Nephron (organoid): ENCODE measurements at regions not wholly inside any gene's neighbourhood (a gene's known extent, or its start where the extent isn't known, plus 50 kb on each side); places are given as distances from the start of the nearest gene placed in this dataset.
"Not testable (repeated sequence)": the region's sequence is repeated elsewhere in the genome, so short reads cannot be mapped to it uniquely, and the experiment has no call there.

Source experiments
- H3K27ac Mint-ChIP-seq, 3 experiments: 2 replicates each; pipeline ENCODE4 v1.8.0; 2020; ENCODE audit warnings: mixed read lengths in 3 of 3, mild to moderate bottlenecking in 2 of 3, moderate library complexity in 1 of 3
- H3K27me3 Mint-ChIP-seq: 2 replicates; pipeline ENCODE4 v1.8.0; 2021; ENCODE audit warnings: low read depth, mild to moderate bottlenecking, moderate library complexity, mixed read lengths
- H3K36me3 Mint-ChIP-seq: 2 replicates; pipeline ENCODE4 v1.8.0; 2020; ENCODE audit warnings: low read depth, mixed read lengths
- H3K4me1 Mint-ChIP-seq: 2 replicates; pipeline ENCODE4 v1.8.0; 2020; ENCODE audit warnings: mixed read lengths
- H3K4me3 Mint-ChIP-seq, 3 experiments: 2 replicates each; pipeline ENCODE4 v1.8.0; 2020; ENCODE audit warnings: mild to moderate bottlenecking in 3 of 3, mixed read lengths in 3 of 3, moderate library complexity in 2 of 3
- H3K9me3 Mint-ChIP-seq: 2 replicates; pipeline ENCODE4 v1.8.0; 2020; ENCODE audit warnings: mixed read lengths
- TF ChIP-seq, protein P1 (sequence below), 3 experiments: fragments of 200-600 bp; sonication (generic); IDR thresholded peaks; one replicate each; pipeline ENCODE4 v1.5.0; 2021; ENCODE audit warnings: antibody characterized with exemption in 3 of 3; ENCODE audit not compliant: unreplicated experiment in 3 of 3

DNA sequence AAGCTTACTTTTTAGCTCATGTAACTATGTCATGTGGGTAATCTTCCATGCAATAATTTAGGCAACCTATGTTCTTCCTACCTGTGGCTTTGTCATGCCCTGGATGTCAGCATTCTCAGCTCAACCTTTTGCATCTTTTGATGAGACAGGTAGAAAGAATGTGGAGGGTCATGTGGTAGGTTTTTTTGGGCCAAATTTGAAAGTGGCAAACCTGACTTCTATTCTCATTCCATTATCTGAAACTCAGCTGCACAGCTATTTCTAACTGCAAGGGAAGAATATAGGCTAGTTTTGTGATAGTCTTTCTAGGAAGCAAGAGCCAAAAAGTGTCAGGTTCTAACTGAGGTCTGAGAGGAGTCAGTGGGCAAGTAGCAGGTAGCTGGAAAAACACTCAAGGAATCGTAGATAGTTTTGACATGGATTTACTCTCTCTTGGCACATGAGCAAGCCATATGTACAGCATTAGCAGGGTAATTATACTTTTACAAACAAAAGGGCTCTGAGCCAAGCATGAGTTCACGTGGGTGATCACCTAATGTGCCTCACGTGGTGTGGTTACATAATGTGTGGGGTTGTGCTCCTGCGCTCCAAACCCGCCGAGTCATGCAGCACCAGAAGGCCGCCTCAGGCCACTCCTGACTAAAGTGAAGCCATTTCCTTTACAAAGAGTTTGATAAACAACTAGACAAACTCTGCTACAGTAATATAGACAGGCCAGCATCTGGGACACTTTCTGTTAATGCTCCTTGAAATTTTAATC, 1013.8 kb downstream of the PLA2G4A start:
- no peaks in the 10 kb centered on the region for H3K36me3 Mint-ChIP-seq
- H3K9me3 Mint-ChIP-seq = peaks cover 10% of the 10 kb centered on the region
- no peaks in the 10 kb centered on the region for H3K27me3 Mint-ChIP-seq
- H3K4me1 Mint-ChIP-seq = no peaks in the 10 kb centered on the region
- TF ChIP-seq, protein P1, sequence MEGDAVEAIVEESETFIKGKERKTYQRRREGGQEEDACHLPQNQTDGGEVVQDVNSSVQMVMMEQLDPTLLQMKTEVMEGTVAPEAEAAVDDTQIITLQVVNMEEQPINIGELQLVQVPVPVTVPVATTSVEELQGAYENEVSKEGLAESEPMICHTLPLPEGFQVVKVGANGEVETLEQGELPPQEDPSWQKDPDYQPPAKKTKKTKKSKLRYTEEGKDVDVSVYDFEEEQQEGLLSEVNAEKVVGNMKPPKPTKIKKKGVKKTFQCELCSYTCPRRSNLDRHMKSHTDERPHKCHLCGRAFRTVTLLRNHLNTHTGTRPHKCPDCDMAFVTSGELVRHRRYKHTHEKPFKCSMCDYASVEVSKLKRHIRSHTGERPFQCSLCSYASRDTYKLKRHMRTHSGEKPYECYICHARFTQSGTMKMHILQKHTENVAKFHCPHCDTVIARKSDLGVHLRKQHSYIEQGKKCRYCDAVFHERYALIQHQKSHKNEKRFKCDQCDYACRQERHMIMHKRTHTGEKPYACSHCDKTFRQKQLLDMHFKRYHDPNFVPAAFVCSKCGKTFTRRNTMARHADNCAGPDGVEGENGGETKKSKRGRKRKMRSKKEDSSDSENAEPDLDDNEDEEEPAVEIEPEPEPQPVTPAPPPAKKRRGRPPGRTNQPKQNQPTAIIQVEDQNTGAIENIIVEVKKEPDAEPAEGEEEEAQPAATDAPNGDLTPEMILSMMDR (IDR thresholded peaks at IDR 0.05; ENCODE audit: unreplicated experiment in 3 of 3) = no peak
- H3K4me3 Mint-ChIP-seq = no peak overlapping the region
- no peak overlapping the region for H3K27ac Mint-ChIP-seq

DNA sequence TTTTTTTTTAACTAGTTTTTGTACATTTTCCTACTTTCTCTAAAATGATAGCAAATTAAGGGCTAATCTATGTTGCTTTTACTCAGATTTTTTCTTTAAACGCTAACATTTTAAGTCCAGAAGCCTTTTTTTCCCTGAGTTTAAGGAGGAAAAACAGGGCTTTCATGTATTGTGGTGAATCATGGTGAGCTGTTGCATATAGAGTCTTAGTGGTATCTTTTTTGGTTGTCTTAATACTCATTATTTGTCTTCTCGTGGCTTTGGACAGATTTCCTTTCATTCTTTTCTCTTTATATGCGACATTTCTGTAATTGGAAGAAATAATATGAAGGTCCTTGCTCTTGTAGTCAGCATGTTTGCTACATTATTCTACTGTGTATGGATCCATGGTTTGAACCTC, 1015.6 kb downstream of the PLA2G4A start:
- H3K27me3 Mint-ChIP-seq = no peaks in the 10 kb centered on the region
- no peak overlapping the region for H3K4me3 Mint-ChIP-seq
- peaks cover 7% of the 10 kb centered on the region for H3K4me1 Mint-ChIP-seq
- no peaks in the 10 kb centered on the region for H3K36me3 Mint-ChIP-seq
- no peak overlapping the region for H3K27ac Mint-ChIP-seq
- H3K9me3 Mint-ChIP-seq = peaks cover 10% of the 10 kb centered on the region
- TF ChIP-seq, protein P1 (IDR thresholded peaks at IDR 0.05; ENCODE audit: unreplicated experiment in 3 of 3) = no peak

DNA sequence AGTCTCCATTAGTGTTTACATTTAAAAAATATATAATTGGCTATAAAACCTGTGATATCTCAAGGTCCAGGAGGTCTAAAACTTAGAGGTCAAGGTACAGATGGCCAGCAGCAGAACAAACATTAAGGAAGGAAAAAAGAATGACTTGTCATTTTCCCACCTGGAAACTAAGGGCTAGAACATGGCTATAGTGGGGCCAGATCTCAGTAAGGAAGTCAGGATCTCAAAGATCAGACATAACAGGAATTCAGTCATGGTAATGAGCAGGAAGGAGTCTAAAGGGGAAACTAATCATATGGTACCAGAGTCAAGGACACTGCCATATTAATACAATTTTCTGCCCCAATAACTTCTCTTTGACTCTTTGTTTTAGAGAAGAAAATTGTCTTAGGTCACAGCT, 1018.8 kb downstream of the PLA2G4A start:
- Mint-ChIP-seq H3K4me3 (no peak overlapping the region), H3K27ac (no peak overlapping the region), H3K36me3 (no peaks in the 10 kb centered on the region), H3K27me3 (no peaks in the 10 kb centered on the region), H3K9me3 (peaks cover 5% of the 10 kb centered on the region), H3K4me1 (peaks cover 7% of the 10 kb centered on the region)
- TF ChIP-seq, protein P1 (IDR thresholded peaks at IDR 0.05; ENCODE audit: unreplicated experiment in 3 of 3) = no peak

DNA sequence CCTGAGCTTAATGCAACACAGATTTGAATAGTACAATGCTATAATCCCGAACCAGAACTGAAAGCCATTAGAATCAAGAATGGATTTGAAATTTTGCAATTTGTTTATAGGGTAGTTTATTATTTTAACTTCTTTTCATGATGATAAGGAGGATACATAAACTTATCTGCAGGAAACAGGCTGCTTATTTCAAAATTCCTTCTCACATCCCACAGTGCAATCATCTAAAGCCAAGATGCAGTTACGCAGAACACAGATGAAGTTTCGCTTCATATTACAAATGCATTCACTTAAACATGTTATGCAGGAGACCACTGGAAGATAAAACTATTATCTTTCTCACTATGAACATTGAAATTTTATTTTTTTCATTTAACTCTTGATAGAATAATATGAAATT, 1019.6 kb downstream of the PLA2G4A start:
- Mint-ChIP-seq H3K9me3 (peaks cover 5% of the 10 kb centered on the region), H3K4me3 (no peak overlapping the region), H3K27me3 (no peaks in the 10 kb centered on the region), H3K36me3 (no peaks in the 10 kb centered on the region), H3K4me1 (peaks cover 7% of the 10 kb centered on the region), H3K27ac (no peak overlapping the region)
- TF ChIP-seq, protein P1 (IDR thresholded peaks at IDR 0.05; ENCODE audit: unreplicated experiment in 3 of 3) = no peak

DNA sequence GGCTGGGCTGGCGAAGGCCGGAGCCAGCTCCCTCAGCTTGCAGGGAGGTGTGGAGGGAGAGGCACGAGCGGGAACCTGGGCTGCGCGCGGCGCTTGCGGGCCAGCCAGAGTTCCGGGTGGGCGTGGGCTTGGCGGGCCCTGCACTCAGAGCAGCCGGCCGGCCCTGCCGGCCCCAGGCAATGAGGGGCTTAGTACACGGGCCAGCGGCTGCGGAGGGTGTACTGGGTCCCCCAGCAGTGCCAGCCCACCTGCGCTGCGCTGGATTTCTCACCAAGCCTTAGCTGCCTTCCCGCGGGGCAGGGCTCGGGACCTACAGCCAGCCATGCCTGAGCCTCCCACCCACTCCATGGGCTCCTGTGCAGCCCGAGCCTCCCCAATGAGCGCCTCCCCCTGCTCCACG, 1021.4 kb downstream of the PLA2G4A start:
- H3K27me3 Mint-ChIP-seq, H3K4me3 Mint-ChIP-seq, H3K27ac Mint-ChIP-seq, H3K9me3 Mint-ChIP-seq, H3K4me1 Mint-ChIP-seq, H3K36me3 Mint-ChIP-seq: not testable (repeated sequence)

DNA sequence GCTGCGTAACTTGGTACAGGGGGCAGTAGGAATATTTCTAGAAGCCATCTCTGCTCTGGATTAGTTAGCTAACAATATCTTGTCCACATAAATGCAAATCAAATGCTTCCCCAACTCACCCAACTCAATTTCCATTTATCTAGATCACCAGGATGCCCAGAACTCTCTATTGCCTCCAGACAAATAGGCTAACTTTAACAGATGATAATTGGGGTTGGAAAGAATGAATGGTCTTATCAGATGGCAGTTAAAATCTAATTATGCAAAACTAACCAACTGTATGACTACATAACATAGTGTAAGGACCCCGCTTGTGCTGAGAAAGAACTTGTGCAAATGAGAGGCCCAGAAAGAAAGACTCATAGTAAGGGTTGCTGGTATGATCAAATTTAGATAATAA, 1024.8 kb downstream of the PLA2G4A start:
- no peaks in the 10 kb centered on the region for H3K9me3 Mint-ChIP-seq
- H3K27ac Mint-ChIP-seq = no peak overlapping the region
- no peak overlapping the region for H3K4me3 Mint-ChIP-seq
- H3K36me3 Mint-ChIP-seq = no peaks in the 10 kb centered on the region
- TF ChIP-seq, protein P1 (IDR thresholded peaks at IDR 0.05; ENCODE audit: unreplicated experiment in 3 of 3) = no peak
- peaks cover 2% of the 10 kb centered on the region for H3K4me1 Mint-ChIP-seq
- no peaks in the 10 kb centered on the region for H3K27me3 Mint-ChIP-seq
